Suppressor macrophage treated with lipopolysaccharide for 4 hours (primary cell): ENCODE measurements at regions not wholly inside any gene's neighbourhood (a gene's known extent, or its start where the extent isn't known, plus 50 kb on each side); places are given as distances from the start of the nearest gene placed in this dataset.

Experiments
- DNase-seq: peaks from one replicate; pipeline ENCODE4 v3.0.0-alpha.2; 2020

DNA sequence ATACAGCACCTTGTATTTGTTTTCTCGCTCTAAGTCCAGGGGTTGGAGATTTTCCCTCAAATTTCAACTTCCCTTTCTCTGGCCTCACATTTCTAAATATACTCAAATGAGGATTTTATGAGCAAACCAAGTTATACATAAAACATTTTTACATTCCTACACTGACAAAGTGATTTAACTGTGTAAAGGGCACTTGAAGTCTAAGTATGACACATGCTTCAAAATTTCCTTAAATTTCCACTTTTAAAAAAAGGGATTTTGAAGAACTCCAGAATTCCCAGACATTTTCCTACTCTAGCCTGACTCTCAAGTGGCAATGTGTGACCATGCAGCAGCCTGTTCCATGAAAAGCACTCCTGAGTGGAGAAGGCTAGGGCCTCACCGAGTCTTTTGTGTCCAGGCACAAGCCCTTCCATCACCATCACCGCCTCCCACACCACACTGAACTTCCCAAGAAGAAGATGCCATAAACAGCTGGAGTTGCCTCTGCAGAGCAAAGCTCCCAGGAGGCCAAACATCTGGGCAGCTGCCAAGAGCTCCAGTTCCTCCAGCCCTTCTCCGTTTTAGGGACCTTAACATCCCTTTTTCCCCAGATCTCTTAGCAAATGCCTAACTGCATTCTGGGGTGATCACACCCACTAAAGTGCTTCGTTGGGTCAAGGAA is 68.9 kb downstream of the NCR2 start:
- no peak for DNase-seq

DNA sequence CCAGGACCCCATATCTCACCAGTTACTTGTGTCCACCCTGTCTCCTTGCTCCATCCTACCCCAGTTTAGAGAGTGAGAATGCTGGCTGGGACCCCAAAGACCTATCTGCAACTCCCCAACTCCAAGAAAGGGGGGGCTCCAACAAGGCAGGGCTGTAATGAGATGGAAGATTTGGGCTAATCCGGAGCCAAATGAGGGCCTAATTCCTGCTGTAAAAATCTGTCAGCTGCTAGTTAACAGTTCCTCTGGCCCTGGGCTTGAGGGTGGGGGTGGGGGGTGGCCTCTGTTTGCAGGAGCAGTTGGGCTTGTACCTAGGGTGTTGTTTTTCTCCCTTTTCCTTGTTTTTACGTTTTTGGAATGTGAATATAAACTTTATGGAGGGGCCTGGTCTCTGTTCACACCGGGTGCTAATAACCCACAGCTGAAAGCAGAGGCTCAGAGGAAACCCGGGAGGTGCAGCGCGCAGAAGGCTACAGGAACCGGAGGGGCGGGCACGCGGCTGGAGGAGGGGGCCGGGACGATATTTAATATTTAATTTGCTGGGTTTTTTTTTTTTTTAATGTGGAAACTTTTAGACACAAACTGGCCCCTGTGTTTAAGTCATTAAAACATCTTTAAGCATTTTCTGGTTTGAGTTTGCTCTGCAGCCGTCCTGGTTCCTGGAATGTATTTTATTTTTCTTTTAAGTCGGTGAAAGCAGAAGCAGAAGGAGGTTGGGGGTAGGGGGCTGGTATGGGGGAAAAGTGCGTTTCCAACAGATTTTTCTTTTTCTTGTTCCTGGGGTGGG is 70.7 kb downstream of the NCR2 start:
- DNase-seq, result no peak

DNA sequence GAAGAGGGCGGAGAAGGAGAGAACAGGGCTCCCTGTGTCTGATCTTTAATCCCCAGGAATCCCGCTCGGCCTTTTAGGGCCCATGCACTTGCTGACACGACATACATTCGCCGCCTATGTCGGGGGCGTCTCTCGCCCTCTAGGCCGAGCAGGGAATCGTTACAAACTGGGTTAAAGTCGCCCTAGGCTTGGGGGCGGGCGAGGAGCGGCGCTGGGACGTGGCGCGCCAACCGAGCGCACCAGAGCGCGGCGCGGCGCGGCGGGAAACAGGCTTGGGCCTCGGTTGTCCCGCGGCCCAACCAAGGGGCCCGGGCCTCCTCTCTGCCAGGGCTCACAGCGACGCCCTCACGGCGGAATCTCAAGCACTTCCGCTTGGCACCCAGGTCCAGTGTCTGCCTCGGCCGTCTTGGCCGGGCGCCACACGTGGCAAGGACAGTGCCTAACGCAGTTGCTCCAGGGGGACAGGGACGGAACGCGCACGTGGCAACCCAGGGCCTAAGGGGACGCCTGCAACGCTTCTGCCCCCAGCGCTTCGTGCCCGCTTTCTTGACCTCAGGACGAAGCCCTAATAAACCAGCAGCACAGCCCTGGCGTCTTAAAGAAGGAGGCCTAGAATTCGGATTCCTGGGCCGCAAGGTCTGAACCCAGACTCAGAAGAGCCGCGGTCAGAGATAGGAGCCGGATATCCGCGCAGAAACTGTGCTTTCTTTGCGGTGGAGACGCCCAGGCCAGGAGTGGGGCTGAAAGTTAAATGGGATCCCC is 71.5 kb downstream of the NCR2 start:
- no peak for DNase-seq

DNA sequence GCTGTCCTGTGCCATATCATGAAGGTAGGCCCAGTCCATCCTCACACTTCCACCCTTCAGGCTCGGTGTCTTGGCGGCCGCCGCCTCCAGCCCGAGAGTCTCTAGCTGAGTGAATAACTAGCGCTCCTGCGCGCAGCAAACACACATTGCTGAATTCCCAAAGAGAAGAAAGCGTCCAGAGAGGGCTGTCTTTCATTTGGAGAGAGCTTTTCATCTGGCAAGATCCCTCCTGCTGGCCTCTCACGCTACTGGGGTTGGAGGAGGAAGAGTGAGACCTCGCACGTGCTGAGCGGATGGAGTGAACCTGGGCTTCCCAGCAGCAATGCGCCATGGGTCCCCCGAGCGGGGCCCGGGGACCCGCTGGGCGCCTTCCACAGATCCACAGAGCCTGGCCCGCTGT is 73.2 kb downstream of the NCR2 start:
- DNase-seq, result no peak

DNA sequence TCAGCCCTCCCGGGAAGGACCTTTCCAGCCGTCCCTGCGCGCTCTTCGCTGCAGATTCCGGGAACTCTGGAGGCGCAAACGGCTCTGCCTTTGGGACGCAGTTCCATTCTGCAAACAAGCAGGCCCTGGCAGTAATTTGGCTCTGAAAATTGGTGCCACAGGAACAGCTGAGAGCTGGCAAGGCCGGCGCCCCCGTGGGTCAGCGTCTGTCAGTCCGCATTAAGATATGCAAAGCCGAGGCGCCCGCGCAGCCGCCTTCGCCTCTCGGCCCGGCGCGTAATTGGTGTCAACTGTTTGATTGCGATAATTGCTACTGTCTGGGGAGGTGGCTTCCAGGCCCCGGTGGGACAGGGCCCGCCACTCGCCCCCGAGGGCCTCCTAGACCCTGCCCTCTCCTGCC is 73.6 kb downstream of the NCR2 start:
- no peak for DNase-seq

DNA sequence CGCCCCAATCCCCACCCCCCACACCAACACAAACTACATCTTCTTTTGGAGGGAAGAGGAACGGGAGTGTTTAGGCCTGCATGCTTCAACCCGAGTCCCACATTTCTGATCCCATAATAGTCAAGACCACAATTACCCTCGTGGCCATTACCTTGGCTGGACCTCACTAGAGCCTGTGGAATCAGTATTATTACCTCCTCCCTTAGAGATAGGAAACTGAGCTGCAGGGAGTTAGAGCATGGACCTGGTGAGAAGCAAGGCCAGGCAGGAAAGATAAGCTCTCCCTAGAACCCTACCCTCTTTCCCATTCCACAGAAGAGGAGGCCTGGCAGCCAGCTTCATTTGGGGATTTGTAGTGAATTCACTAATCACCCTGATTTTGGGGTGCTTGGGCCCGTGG is 74.1 kb downstream of the NCR2 start:
- DNase-seq, result no peak

DNA sequence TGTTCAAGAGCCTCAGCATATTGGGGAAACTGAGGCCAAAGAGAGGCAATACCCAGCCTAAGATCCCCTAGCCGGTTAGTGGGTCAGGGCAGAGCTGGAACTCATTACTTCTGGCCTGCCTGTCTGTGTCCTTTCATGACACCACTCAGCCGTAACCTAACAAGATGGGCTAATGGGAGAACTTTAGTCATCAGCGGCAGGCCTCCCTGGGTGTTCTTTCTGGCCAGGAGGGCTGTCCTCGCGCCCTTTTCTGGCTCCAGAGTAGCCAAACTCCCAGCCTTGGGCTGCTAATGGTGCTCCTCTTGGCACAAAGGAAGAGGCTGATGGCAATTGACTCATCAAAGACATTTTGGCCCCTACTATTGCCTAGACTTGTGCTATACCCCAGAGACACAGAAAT is 76.6 kb downstream of the NCR2 start:
- no peak for DNase-seq

DNA sequence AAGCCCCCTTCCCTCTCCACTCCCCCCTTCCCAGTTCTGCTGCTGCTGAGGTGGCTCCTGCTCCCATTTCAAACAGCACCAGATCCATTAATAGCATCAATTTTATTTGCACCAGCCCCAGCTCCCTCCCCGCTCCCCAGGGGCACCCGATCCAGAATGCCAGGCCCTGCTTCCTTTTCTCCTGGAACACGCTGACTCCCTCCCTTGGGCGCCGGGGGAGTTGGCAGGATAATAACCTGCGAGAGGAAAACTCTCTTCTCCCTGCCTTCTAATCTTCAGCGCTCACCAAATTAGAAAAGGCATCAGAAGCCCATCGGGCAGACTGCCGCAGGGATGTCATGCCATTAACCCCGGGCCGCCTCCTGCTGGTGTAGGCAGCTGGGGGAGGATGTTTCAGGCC is 77.8 kb downstream of the NCR2 start:
- no peak for DNase-seq

DNA sequence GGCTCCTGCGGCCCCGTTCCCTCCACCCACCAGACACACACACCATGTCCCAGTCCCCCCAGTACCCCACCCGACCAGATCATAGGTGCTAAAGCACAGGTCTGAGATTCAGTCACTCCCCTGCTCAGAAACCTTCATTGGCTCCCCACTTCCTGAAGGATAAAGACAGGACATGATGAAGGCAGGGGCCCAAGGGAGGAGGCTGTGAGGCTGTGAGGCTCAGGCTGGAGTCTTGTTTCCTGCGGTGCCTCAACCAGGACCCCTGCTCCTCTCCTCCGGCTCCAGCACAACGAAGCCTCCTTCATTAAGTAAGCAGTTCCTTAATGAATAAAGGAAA is 81.1 kb downstream of the NCR2 start:
- no peak for DNase-seq

DNA sequence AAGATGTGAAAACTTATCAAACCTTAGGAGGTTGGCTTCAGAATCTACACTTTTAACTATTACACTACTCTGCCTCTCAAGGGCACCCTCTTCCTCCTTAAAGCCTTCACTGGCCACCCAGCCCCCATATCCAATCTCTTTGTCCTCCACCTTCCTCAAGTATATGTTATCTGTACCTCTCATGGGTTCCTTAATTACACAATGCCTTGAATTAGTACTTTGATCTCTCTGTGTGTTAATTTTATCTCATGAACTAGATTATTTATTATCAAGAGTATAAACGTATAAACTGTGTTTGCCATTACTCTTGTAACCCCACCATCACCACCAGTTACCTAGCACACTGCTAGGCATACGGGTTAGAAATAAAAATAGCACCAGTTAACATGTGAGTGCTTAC is 83.3 kb downstream of the NCR2 start:
- no peak for DNase-seq

DNA sequence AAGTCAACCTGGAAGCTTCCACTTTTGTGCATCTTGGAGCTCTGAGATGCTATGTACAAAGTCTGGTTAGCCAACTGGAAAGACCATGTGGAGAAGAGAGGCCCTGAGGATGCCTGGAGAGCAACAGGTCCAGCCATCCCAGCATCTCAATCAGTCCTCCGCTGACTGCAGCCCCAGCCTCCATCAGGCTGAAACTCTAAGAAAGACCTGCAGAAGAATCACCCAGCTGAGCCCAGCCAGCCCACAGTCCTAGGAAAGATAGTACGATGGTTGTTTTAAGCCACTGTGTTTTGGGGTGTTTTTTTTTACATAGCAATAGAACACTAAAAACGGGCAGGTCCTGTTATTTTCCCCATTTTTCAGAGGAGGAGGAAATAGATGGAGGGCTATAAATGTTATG is 84.0 kb downstream of the NCR2 start:
- DNase-seq, result no peak

DNA sequence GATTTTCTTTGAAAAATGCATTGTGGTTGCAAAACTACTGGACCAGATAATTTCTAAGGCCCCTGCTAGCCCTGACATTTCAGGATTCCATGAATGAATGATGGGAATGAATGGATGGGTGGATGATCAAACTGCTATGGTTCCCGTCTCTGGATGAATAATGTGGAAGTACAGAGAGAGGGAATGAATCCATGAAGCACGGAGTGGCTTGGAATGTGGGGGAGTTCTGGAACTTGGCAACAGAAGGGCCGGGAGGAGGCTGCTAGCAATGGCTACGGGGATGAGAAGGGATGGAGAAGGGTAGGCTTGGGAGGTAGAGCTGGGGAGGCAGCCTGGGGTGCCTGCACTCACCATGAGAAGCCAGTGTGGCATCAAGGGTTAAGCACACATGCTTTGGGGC is 84.8 kb downstream of the NCR2 start:
- DNase-seq, result no peak

DNA sequence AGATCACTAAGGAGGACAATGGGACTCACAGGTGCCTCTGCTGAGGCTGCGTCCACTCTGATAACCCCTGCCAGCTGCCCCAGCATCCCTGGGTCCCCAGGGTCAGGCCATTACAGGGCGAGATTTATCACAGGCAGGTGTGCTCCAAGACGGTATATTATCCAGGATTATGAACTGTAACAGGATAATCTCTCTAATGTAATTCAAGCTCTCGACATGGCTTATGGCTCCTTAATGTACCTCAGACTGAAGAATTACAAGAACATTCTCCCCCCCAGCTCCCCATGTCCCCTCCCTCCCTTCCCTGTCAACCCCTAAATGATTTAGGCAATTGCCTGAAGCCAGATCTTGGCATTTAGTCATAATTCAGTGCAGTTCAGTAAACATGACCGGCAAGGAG is 86.8 kb downstream of the NCR2 start:
- no peak for DNase-seq

DNA sequence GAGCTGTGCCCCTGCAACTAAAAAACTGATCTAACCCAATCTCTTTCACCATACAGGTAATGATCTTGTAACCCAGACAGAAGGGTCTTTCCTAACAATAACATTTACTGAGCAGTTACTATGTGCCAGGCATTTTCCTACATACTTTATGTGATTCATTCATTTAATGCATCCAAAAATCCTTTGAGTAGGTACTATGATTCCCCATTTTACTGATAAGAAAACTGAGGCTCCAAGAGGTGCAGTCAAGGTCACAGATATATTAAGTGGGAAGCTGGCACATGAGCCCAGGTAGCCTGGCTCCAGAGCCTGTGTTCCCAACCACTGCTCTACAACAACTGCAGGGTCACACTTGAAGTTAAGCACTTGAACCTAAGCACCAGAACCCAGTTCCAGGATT is 87.6 kb downstream of the NCR2 start:
- no peak for DNase-seq

DNA sequence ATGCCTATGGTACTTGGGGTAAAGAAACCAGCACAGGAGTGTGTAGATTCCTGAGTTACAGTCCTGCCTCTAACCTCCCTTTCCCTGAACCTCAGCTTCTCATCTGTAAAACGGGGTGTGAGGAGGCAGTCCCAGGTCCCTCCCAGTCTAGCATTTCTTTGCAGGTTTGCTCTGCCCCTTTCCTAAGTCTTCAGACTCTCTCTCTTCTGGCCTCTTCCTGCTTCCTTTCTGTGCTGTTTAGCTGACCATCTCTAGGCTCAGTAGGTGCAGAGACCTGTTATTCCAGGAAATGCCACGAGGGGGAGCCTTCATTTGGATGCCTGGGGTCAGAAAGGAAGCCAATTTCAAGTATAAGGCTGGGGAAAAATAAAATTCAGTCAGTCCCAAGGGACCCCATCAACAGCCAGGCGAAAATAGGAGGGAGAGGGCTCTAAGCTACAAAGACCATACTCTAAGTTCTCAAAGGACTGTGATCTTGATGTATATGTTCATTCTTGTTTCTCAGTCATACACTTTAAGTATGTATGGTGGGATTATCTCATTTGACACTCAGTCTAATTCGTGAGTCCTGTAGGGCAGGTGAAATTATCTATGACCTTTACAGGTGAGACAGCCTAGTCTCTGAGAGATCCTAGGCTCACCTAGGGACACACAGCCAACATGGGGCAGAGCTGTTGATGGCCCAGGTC is 89.1 kb downstream of the NCR2 start:
- peak; percentile 83 for DNase-seq

DNA sequence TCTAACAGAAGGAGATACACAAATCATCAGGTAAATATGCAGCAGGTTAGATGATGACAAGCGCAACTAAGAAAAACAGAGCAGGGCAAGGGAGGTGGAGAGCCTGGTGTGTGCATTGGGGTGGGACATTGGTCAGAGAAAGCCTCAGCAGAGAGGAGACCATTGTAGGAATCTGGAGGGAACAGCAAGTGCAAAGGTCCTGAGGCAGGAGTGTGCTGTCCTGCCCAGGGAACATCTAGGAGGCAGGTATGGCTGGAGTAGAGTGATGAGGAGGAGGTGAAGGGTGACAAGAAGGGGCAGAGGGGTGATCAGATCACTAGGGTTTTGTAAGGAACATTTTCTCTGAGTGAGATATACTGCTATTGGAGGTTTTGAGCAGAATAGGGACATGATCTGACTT is 90.1 kb downstream of the NCR2 start:
- DNase-seq, result no peak

DNA sequence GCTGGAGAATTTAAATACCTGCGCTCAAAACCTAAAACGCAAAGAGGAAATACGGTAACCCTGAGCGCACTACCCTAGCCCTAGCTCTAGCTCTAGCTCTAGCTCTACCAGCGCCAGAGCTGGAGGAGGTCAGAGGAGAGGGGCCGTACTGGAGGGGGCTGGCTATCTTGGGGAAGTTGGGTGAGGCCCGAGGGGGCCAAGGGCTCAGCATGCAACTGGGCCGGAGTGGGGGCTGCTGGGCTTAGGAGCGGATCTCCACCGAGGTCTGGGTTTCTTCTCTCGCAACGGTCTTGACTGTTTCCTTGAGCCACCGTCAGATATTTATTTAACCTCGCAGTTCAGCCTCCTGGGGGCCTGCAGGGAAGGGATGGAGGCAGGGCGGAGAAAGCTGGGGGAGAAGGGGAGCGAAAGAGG is 91.0 kb downstream of the NCR2 start:
- DNase-seq, result no peak

DNA sequence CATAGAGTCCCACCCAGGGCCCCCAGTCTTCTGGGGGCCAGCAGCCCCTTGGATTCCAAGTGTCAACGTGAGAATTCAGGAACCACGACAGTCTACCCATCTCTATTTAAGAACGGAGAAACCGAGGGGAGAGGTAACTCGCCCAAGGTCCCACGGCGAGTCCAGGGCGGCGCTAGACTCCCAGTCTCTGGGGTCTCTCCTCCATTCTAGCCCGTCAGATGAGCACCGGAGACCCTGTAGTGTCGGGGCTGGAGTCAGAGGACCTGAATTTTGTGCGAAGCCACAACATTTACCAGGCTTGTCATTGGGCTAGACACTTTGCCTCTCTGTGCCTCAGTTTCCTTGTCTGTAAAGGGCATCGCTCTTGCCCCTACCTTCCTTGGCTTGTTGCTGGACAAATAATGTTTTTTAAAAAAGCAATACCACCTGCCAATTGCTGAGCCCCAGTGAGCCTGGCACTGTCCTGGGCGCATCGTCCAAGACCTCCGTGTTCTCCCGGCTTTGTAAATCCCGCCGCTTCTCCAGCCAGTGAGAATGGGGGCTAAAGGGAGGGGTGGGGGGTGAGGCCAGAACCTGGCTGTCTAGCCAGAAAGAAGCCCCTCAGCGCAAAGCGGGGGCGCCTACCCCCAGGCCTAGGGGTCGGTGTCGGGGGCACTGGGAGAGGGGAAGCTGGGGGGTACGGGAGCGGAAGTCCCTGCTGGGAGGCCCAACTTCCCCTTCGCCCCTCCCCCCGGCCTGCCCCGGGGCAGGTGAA is 91.7 kb downstream of the NCR2 start:
- no peak for DNase-seq

DNA sequence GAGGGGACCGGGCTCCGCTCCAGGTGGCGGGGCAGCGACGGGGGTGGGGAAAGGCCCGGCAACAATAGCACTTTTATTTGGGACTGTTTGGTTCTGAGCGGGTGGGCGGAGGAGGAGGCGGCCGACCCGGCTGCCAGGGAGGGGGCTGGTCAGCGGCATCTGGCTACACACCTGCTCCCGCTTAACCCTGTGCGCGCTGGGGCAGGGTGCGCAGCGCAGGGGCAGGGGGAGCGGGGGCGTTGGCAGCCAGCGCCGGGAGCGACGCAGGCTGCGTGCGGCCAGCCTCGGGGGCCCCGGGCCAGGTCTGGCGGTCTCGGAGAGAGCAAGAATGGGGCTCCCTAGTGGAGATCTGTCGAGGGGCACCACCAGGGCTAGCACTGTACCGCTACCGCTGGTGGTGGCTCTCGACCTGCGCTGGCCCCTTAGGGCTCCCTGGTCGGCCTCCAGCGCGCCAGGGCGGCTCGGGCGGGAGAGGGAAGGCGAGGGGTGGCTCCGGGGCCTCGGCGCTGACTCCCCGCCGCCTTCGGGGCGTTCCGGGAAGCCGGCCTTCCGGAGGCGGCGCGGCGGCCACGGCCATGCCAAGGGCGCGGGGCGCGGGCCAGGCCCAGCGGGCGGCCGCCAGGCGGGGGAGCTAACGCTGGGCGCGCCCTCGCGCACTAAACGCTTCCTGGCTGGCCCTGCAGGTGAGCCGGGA is 92.4 kb downstream of the NCR2 start:
- peak; percentile 17 for DNase-seq

DNA sequence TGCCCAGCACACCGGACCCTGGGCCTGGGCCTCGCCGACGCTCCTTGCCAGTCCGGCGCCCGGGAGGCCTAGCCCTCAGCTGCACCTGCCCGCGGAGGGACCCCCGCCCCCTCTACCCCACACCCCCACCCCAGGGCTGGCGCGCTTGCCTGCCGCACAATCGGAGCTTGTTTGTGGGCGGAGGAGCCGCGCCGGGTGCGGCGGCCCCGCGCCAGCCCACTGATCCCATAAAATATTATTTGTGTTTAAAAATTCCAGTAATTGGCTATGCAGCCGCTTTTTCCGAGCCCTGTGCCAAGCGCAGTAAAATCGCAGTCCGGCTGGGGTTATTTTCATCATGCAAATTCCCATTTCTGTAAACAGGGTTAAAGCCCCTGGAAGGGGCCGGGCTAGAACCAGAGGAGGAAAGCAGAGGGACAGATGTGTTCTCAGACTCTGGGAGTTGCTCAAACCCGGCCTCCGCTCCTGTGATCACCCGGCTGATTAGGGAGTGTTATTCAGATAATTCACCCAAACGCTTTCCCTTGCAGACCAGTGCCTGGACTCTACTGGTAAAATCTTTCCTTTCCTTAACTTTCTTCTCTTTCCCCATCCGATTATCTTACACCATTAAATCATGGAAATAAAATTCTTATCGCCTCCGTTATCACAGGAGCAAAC is 93.1 kb downstream of the NCR2 start:
- DNase-seq, result no peak

DNA sequence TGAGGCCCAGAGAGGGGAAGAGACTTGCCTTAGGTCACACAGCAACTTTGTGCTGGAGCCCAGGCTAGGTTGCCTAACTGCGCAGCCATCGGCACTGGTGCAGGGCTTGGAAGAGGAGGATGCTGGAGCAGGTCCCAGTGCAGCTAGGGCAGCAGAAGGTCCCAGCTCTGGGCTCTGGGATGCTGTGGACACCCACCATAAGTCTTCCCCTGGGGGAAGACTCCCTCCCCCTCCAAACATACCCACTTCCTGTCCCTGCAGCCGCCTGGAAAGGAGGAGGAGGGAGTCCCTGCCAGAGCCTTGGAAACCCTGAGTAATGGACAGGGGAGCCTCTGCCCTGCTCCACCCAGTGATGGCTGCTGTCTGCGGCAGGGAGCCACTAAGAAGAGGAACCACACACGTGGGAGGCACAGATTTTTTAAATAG is 93.6 kb downstream of the NCR2 start:
- peak; percentile 66 for DNase-seq
